Activated CD4-positive, alpha-beta T cell treated with anti-CD3 and anti-CD28 coated beads, Interleukin-2, amount 10 ng/mL, durations not matched to agents 7 days and 5 days (primary cell): ENCODE measurements at regions not wholly inside any gene's neighbourhood (a gene's known extent, or its start where the extent isn't known, plus 50 kb on each side); places are given as distances from the start of the nearest gene placed in this dataset.
"Not testable (repeated sequence)": the region's sequence is repeated elsewhere in the genome, so short reads cannot be mapped to it uniquely, and the experiment has no call there.

ENCODE experiments used
- CTCF ChIA-PET: fragments of 350-600 bp; sonication (Branson Sonifier 250); formaldehyde crosslinking; loops from one replicate; lab custom pipeline; 2021; ENCODE audit warnings: antibody characterized with exemption; lab: Charles Lee
- POLR2A ChIA-PET: fragments of 350-600 bp; sonication (Branson Sonifier 250); formaldehyde crosslinking; loops from one replicate; lab custom pipeline; 2021; ENCODE audit warnings: antibody characterized with exemption; lab: Charles Lee
- DNase-seq: peaks from one replicate; pipeline ENCODE4 v3.0.0-alpha.2; 2020
- H3K27ac Mint-ChIP-seq: one replicate; pipeline ENCODE4 v1.8.0; 2021; ENCODE audit warnings: mild to moderate bottlenecking, moderate library complexity, mixed read lengths
- H3K27me3 Mint-ChIP-seq: one replicate; pipeline ENCODE4 v1.8.0; 2021; ENCODE audit warnings: mixed read lengths
- H3K36me3 Mint-ChIP-seq: one replicate; pipeline ENCODE4 v1.8.0; 2021; ENCODE audit warnings: low read depth, mixed read lengths
- H3K4me1 Mint-ChIP-seq: one replicate; pipeline ENCODE4 v1.8.0; 2021; ENCODE audit warnings: mixed read lengths
- H3K4me3 Mint-ChIP-seq: one replicate; pipeline ENCODE4 v1.8.0; 2021; ENCODE audit warnings: mild to moderate bottlenecking, moderate library complexity, mixed read lengths
- H3K9me3 Mint-ChIP-seq: one replicate; pipeline ENCODE4 v1.8.0; 2021; ENCODE audit warnings: mixed read lengths

DNA sequence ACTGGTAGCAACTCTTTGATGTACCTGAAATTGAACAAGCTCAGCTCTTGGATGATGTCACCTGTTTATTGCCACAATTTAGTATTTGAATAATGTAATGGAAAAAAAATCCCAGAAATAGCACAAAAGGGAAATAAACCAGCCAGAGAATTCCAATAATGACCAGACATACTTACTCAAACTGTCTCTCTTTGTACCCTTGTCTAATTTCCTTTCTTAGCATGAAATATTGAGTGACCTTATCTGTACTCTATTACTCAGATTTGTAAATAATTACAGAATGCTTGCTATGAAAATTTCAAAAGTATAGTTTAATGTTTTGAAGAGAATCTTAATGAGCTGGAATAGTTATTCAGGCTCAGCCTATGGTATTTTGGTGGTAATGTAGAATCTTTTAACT lies 555.4 kb upstream of the SGO1 start:
- Mint-ChIP-seq H3K27me3 (no peaks in the 10 kb centered on the region), H3K4me3 (no peak overlapping the region), H3K36me3 (no peaks in the 10 kb centered on the region), H3K9me3 (peaks cover 3% of the 10 kb centered on the region), H3K27ac (no peak overlapping the region), H3K4me1 (no peaks in the 10 kb centered on the region)
- CTCF ChIA-PET: no interaction called here
- DNase-seq: no peak
- POLR2A ChIA-PET: no interaction called here

DNA sequence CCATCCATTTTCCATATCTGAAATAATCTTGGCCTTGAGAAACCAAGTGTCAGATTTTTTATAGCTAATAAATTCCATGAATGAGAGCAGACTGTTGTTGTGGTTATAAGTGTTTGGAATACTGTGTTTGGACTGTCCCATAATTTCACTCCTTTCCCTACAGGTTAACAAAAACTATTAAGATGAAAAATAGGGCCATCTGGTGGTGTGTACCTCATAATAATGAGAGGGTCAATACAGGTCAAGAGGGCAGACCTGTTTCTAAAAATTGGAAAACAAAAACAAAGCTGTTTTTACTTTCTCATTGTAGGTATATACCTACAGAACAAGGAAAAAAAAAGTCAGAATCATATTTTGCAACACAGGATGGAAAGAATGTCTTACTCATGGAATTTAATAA lies 553.8 kb upstream of the SGO1 start:
- CTCF ChIA-PET: interaction anchor here (0.6 kb wide), 1 partner anchor 288 kb away, joined by 3 read pairs; no protein-coding TSS in a partner anchor
- Mint-ChIP-seq H3K4me3 (no peak overlapping the region), H3K9me3 (peaks cover 3% of the 10 kb centered on the region), H3K36me3 (no peaks in the 10 kb centered on the region), H3K4me1 (no peaks in the 10 kb centered on the region), H3K27ac (no peak overlapping the region), H3K27me3 (no peaks in the 10 kb centered on the region)
- POLR2A ChIA-PET: interaction anchor here (0.6 kb wide), 1 partner anchor 14 kb away, joined by 4 read pairs; no protein-coding TSS in a partner anchor
- no peak for DNase-seq

DNA sequence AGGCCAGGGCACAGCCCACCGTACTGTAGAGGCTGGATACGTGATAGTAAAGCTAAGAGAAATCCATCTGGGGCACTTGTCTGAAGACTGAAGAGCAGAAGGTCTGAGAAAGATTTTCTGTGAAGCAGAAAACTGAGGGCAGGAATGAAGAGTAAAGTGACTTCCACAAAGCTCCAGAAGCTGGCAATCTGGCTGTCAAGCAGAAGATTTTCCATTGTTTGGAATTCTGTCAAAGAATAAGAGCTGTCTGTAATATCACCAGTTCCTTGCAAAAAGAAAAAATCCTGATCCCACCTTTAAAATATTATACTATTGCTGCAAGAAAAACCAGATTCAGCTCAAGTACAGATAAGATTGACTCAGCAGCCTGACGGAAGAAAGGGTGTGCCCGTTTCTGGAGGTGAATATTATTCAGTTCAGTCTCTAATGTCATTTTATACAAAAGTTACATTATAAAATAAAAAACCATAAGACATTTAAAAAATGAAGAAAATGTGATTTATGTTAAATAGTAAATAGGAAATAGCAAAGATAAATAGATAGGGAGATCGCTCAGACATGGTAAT lies 550.4 kb upstream of the SGO1 start:
- H3K36me3 Mint-ChIP-seq: no peaks in the 10 kb centered on the region

DNA sequence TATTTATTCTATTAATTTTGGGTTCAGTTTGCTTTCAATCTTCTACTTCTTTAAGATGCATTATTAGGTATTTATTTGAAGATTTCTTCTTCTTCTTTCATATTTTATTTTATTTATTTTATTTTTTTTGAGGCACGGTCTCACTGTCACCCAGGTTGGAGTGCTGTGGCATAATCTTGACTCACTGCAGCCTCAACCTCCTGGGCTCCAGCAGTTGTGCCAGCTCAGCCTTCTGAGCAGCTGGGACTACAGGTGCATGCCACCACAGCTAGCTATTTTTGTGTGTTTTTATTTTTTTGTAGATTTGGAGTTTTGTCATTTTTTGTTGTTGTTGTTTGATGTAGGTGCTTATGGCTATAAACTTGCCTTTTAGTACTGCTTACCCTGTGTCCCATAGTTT lies 543.2 kb upstream of the SGO1 start:
- Mint-ChIP-seq H3K9me3 (peaks cover 12% of the 10 kb centered on the region), H3K36me3 (no peaks in the 10 kb centered on the region), H3K4me1 (no peaks in the 10 kb centered on the region), H3K27me3 (no peaks in the 10 kb centered on the region), H3K27ac (no peak overlapping the region), H3K4me3 (no peak overlapping the region)
- ChIA-PET CTCF (no interaction called here), POLR2A (no interaction called here)
- no peak for DNase-seq

More for the DNA sequence above, 550.4 kb upstream of the SGO1 start:
- Mint-ChIP-seq H3K27ac (no peak overlapping the region), H3K4me3 (no peak overlapping the region), H3K4me1 (no peaks in the 10 kb centered on the region), H3K9me3 (peaks cover 9% of the 10 kb centered on the region), H3K27me3 (no peaks in the 10 kb centered on the region)
- CTCF ChIA-PET: no interaction called here
- POLR2A ChIA-PET: no interaction called here
- no peak for DNase-seq

DNA sequence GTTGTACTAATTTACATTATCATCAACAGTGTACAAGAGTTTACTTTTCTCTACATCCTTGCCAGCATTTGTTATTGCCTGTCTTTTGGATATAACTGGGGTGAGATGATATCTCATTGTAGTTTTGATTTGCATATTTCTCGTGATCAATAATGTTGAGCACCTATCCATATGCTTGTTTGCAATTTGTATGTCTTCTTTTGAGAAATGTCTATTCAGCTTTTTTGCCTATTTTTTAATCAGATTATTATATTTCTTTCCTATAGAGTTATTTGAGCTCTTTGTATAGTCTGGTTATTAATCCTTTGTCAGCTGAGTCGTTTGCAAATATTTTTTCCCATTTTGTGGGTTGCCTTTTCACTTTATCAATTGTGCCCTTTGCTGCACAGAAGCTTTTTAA lies 540.8 kb upstream of the SGO1 start:
- ChIA-PET CTCF (no interaction called here), POLR2A (interaction anchor here (0.7 kb wide), 1 partner anchor 13 kb away, joined by 10 read pairs; no protein-coding TSS in a partner anchor)
- Mint-ChIP-seq H3K4me1 (no peaks in the 10 kb centered on the region), H3K9me3 (peaks cover 8% of the 10 kb centered on the region), H3K27me3 (no peaks in the 10 kb centered on the region), H3K27ac (no peak overlapping the region), H3K4me3 (no peak overlapping the region), H3K36me3 (no peaks in the 10 kb centered on the region)
- no peak for DNase-seq

DNA sequence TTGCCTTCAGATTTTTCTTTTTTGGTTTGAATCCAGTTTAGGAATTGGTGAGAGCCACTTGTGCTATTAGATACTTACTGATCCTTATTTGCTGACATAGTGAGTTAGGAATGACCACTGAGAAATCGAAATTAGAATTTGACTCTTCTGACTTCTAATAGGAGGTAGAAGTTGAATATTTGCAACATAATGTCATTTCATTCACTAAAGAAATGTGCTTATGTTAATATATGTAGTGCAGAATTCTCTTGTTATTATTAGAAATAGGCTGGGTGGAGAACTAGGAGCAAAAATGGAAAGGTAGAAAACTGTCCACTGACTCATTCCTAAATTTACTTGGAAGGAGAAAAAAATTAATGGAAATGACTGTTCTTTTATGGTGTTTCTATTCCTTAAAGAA lies 538.2 kb upstream of the SGO1 start:
- DNase-seq: no peak
- POLR2A ChIA-PET: no interaction called here
- Mint-ChIP-seq H3K9me3 (no peaks in the 10 kb centered on the region), H3K4me1 (no peaks in the 10 kb centered on the region), H3K4me3 (no peak overlapping the region), H3K27me3 (no peaks in the 10 kb centered on the region), H3K36me3 (no peaks in the 10 kb centered on the region), H3K27ac (no peak overlapping the region)
- CTCF ChIA-PET: no interaction called here

DNA sequence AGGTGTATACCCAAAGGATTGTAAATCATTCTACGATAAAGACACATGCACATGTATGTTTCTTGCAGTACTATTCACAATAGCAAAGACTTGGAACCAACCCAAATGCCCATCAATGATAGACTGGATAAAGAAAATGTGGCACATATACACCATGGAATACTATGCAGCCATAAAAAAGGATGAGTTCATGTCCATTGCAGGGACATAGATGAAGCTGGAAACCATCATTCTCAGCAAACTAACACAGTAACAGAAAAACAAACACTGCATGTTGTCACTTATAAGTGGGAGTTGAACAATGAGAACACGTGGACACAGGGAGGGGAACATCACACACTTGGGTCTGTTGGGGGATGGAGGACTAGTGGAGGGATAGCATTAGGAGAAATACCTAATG lies 530.4 kb upstream of the SGO1 start:
- H3K27me3 Mint-ChIP-seq, CTCF ChIA-PET, H3K36me3 Mint-ChIP-seq, POLR2A ChIA-PET, H3K27ac Mint-ChIP-seq, H3K4me1 Mint-ChIP-seq, DNase-seq, H3K4me3 Mint-ChIP-seq: not testable (repeated sequence)
- peaks cover 11% of the 10 kb centered on the region for H3K9me3 Mint-ChIP-seq

DNA sequence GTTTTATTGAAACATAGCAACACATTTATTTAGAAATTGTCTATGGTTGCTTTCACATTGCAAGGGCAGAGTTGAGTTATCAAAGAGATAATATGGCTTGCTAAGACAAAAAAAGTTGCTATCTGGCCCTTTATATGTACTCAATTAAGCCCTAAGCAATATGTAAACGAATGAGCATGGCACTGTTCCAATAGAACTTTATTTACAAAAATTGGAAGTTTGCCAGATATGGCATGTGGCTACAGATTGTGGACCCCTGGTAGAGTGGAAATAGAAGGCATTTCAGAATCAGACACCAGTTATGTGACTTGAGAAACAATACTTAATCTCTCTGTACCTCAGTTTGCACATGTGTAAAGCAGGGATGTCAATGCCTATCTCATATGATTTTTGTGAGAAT lies 515.6 kb upstream of the SGO1 start:
- ChIA-PET CTCF (no interaction called here), POLR2A (no interaction called here)
- Mint-ChIP-seq H3K36me3 (no peaks in the 10 kb centered on the region), H3K4me1 (no peaks in the 10 kb centered on the region), H3K9me3 (peaks cover 6% of the 10 kb centered on the region), H3K27me3 (no peaks in the 10 kb centered on the region), H3K27ac (no peak overlapping the region), H3K4me3 (no peak overlapping the region)
- no peak for DNase-seq

DNA sequence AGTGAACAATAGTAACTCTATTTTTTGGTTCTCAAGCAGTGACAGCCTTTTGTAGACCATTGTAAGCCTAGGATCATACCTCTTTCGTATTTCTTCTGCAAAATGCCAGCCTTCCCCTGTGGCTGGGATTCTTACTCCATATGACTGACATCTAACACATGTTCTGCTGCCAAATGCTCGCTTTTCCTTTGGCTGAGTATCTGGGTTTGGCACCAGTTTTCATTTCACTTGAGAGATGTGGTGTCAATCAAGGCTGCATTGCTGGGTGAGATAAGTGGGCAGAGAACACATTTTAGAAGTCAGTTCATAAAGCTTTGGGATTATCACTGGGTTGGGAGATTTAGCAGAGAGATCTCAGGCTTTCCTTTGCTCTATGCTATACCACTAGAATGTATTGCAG lies 514.7 kb upstream of the SGO1 start:
- H3K36me3 Mint-ChIP-seq: no peaks in the 10 kb centered on the region
- peaks cover 5% of the 10 kb centered on the region for H3K9me3 Mint-ChIP-seq
- H3K27ac Mint-ChIP-seq: no peak overlapping the region
- ChIA-PET POLR2A (no interaction called here), CTCF (no interaction called here)
- no peaks in the 10 kb centered on the region for H3K27me3 Mint-ChIP-seq
- no peaks in the 10 kb centered on the region for H3K4me1 Mint-ChIP-seq
- no peak overlapping the region for H3K4me3 Mint-ChIP-seq
- DNase-seq: no peak

DNA sequence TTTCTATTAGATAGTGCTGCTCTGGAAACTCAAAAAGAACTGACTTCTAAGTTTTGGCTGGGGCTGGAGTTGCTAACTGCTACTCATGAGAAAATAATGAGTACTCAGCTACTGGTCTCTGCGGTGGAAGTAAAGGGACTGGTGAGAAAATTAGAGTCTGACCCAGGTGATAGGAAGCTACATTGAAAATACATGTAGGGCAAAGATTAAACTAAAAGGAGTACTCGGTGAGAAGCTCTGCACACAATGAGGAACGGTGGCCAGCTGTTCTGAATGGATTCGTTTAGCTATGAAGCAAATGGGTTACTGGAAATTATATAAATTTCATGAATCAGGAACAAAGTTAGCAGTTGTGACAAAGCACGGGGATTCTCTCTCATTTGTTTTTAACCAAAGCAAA lies 512.9 kb upstream of the SGO1 start:
- no peak for DNase-seq
- Mint-ChIP-seq H3K27me3 (no peaks in the 10 kb centered on the region), H3K4me3 (no peak overlapping the region), H3K4me1 (no peaks in the 10 kb centered on the region), H3K9me3 (peaks cover 9% of the 10 kb centered on the region), H3K27ac (no peak overlapping the region), H3K36me3 (no peaks in the 10 kb centered on the region)
- ChIA-PET POLR2A (no interaction called here), CTCF (no interaction called here)

DNA sequence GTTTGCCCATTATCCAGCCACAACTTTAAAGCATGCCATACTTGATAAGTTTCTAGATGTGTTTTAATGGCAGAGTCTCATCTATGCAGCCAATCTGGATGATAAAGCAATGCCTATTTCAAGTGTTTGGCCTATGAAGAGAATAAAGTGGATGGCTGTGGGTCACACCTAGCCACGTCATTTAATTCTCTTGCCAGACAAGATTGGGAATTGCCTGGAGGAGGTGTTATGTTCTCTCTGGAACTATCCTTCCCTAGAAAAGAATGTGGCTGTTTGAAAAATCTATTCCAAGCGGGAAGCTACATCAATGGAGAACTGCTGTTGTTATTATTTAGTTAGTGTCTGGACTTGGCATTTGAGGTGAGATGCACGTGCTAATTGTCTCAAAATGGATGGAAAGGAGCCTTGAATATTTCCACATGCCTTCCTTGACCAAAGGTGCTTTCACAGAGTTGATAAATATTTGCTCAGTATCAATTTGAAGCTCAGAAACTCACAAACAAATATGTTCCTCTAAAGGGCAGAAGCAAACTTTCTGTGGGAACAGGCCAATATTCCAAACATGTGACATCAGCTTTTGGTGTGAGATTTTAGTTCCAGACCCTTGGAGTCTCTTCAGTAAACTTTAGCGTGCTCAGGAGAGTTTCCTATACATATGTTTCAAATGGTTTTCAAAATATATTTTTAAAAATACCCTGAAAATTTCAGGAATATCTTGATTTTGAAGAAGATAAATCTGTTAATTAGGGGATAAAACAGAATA lies 510.6 kb upstream of the SGO1 start:
- Mint-ChIP-seq H3K27ac (no peak overlapping the region), H3K27me3 (no peaks in the 10 kb centered on the region), H3K36me3 (no peaks in the 10 kb centered on the region), H3K4me3 (no peak overlapping the region), H3K4me1 (no peaks in the 10 kb centered on the region), H3K9me3 (peaks cover 9% of the 10 kb centered on the region)
- no peak for DNase-seq
- CTCF ChIA-PET: no interaction called here
- POLR2A ChIA-PET: no interaction called here

DNA sequence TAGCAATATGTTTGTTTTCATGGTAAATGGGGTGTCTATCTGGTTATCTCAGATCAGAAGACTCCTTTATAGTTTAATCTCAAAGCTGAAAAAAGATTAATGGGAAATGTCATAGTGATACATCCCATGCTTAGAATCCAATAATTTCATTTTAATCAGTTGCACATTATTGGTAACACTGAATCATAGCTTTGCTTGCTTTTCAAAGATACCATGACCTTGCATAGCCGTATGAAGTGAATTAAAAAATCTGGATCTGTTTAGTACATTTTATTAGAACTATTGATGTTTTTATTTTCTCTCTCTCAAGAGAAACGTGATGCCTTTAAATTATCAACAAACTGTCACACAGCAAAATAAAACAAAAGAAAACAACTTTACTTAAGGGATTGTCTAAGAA lies 506.7 kb upstream of the SGO1 start:
- CTCF ChIA-PET: no interaction called here
- Mint-ChIP-seq H3K4me3 (no peak overlapping the region), H3K27ac (no peak overlapping the region), H3K27me3 (no peaks in the 10 kb centered on the region), H3K9me3 (peaks cover 9% of the 10 kb centered on the region), H3K4me1 (no peaks in the 10 kb centered on the region), H3K36me3 (no peaks in the 10 kb centered on the region)
- POLR2A ChIA-PET: no interaction called here
- no peak for DNase-seq

DNA sequence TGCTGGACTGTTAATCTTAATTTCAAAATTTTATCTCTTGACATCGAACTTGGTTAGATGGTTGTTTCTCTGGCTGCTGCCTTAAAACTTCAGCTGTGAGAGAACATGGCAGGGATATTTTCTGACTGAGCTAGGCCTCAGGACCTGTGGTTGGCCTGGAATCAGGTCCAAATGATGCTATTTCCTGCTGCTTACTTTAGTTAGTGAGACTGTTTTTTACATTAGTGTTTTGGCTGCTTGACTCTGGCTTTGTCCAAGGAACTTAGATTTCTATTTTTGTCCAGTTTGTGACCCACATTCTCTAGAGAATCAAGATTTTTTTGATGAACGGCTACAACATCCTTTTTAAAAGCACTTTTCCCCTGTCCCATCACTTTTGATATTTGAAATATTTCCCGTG lies 497.9 kb upstream of the SGO1 start:
- Mint-ChIP-seq H3K4me3 (no peak overlapping the region), H3K4me1 (no peaks in the 10 kb centered on the region), H3K27ac (no peak overlapping the region), H3K27me3 (no peaks in the 10 kb centered on the region), H3K9me3 (peaks cover 21% of the 10 kb centered on the region), H3K36me3 (no peaks in the 10 kb centered on the region)
- POLR2A ChIA-PET: no interaction called here
- DNase-seq: no peak
- CTCF ChIA-PET: no interaction called here

DNA sequence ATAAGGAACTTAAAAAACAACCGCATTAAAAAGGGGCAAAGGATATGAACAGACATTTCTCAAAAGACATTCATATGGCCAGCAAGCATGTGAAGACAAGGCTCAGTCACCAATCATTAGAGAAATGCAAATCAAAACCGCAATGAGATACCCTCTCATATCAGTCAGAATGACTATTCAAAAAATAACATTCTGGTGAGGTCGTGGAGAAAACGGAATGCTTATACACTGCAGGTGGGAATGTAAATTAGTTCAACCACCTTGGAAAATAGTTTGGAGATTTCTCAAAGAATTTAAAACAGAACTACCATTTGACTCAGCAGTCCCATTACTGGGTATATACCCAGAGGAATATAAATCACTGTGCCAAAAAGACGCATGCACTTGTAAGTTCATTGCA lies 496.6 kb upstream of the SGO1 start:
- Mint-ChIP-seq H3K4me3 (no peak overlapping the region), H3K4me1 (no peaks in the 10 kb centered on the region), H3K36me3 (no peaks in the 10 kb centered on the region), H3K27ac (no peak overlapping the region), H3K27me3 (no peaks in the 10 kb centered on the region), H3K9me3 (peaks cover 16% of the 10 kb centered on the region)
- POLR2A ChIA-PET: no interaction called here
- no peak for DNase-seq
- CTCF ChIA-PET: no interaction called here
